SH-SY5Y (cell line): ENCODE measurements at regions not wholly inside any gene's neighbourhood (a gene's known extent, or its start where the extent isn't known, plus 50 kb on each side); places are given as distances from the start of the nearest gene placed in this dataset.
A peak's percentile ranks its signal among the peaks of the same experiment; 100 is the strongest.

Experiments used
- GATA2 ChIP-seq: IDR thresholded peaks from 2 replicates; pipeline ENCODE4 v1.6.1; 2011; ENCODE audit warnings: mild to moderate bottlenecking, low read depth, low read length
- GATA3 ChIP-seq: IDR thresholded peaks from 2 replicates; pipeline ENCODE4 v1.6.1; 2011; ENCODE audit warnings: low read depth, mild to moderate bottlenecking, low read length, moderate library complexity

DNA sequence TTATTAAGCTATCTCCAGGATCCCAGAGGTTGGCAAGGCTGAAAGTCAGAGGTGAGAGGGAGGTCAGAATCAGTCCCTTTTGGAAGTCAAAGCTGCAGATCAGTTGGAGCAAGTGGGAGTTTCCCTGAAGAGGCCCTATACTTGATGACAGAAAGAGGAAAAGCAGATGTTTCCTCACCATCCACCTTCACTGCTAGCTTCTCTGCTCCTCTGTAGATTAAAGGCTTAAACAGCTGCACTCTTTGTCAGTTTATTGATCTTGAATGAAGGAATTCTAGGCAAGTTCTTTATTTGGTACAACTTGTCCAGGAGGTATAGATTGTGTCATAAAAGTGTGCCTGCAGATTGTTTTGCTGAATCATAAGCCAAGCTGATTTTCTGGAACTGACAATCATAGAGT lies 408.2 kb upstream of the TGFBR2 start:
- TF ChIP-seq GATA2, result no peak

DNA sequence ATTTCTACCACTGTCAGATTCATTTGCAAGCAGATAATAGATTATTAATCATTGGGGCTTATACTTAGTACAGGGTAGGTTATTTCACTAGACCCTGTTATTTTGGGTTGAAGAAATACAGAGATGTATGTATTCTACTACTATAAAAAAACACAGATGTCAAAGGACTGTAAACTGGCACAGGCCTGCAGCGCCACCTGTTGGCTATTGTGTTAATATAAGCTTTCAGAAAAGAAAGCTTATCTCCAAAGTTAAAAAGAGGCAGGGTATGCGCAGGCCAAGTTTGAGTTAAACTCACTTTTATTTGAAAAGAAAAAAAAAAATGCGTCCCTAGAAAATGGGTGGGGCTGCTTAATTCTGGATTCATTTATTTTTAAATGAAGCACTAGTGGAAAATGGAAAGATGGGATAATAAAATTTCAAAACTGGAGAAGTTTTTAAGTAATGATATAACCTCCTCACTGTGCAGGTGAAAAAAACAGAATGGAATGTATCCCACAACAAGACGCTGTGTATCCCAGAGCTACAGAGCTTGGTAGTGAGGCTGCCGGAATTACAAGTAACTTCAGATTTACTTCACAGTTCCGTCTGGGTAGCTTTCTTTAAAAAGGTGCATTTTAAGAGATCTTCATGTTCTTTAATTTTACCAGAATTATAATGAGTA lies 407.2 kb upstream of the TGFBR2 start:
- TF ChIP-seq GATA3, result no peak
- TF ChIP-seq GATA2, result no peak

DNA sequence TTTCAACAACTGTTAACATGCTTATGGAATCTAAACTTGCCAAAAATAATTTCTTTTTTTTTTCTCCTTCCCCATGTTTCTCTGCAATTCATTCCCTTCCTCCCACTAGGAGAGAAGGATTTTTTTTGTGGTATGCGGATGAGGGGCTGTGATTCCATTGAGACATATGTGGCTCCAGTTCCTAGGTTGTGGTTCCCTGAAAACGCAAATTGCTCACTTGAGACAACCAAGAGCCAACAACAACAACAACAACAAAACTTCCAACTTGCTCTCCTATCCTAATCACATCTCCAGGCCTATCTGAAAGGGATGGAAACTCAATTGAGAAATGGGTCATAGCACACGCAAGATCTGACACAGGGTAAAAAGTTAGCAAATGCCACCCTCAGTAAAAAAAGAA lies 406.5 kb upstream of the TGFBR2 start:
- TF ChIP-seq GATA3 (no peak), GATA2 (no peak)

DNA sequence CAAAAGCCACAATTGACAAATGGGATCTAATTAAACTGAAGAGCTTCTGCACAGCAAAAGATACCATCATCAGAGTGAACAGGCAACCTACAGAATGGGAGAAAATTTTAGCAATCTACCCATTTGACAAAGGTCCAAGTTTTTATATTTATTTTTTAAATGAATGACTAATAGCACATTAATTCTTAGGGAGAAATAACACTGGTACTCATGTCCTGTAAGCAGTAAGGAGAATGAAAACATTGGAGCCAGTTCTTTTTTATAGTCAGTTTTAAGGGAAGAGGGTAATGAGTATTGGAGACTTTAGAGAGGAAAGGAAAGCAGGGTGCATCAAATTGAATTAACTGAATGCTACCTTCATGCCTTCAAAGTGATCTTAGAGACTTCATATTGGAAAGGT lies 404.7 kb upstream of the TGFBR2 start:
- no peak for TF ChIP-seq GATA2
- no peak for TF ChIP-seq GATA3

DNA sequence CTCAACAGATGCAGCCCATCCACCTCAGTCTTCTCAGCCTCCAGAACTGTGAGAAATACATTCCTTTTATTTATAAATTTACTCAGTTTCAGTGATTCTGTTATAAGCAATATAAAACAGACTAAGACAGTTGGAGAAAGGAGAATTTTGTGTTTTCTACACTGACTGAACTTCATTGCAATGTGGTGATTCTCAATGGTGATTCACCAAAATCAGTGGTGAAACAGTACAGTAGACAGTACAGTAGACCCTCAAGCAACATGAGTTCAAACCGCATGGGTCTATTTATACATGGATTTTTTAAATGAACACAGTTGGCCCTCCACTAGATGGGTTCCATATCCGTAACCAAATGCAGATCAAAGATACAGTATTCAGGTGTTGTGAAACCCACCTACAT lies 403.1 kb upstream of the TGFBR2 start:
- TF ChIP-seq GATA3 (no peak), GATA2 (no peak)

DNA sequence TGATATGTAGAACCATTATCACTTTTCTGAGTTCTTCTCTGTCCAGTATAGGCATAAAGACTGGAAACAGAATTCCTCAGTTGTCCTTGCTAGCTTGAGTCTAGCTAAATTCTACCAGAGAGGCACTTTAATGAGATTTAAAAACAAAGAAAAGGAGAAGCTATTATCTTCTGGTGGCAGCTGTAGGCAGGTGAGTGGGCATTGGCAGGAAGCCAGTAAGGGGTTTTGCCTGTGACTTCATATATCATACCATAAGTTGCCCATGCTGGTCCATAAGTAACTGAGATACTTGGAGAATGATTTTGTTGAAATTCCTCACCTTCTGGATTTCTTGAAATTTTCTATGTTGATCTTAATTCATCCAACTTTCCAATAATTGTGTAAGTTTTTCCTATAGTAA lies 402.3 kb upstream of the TGFBR2 start:
- TF ChIP-seq GATA2, result no peak
- no peak for TF ChIP-seq GATA3

DNA sequence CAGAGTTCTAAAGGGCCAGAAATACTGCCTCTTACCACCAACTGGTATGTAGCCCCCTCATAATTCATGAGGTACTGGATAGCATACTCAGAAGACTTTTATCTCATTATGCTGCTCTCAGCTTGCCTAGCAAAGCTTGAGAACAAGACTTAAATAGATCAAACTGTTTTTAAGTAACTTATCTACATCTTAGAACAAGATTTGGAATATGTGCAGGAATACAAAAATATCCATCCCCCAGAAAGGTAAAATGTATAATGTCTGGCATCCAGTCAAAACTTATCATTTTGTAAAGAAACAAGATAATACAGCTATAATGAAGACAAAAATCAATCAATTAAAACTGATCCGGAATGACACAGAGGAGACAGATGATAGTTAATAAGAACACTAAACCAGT lies 400.4 kb upstream of the TGFBR2 start:
- TF ChIP-seq GATA3, result no peak
- TF ChIP-seq GATA2, result no peak

DNA sequence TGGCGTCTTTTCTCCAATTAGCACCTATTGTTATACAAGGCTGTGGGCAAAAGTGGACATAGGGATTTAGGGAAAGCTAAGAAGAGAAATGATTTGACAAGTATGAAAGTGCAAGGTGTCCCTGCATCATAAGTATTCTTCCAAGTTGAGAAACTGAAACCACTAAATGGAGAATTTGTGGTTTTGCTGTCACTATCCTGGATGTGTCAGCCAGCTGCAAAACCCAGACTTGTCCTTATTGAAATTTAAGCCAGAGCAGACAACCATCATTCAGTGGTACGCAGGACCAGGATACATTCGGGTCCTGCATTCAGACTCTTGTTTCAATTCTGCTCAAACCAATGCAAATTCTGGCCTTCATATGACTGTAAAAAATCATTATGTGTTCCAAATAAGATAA lies 384.8 kb upstream of the TGFBR2 start:
- TF ChIP-seq GATA2, result no peak

DNA sequence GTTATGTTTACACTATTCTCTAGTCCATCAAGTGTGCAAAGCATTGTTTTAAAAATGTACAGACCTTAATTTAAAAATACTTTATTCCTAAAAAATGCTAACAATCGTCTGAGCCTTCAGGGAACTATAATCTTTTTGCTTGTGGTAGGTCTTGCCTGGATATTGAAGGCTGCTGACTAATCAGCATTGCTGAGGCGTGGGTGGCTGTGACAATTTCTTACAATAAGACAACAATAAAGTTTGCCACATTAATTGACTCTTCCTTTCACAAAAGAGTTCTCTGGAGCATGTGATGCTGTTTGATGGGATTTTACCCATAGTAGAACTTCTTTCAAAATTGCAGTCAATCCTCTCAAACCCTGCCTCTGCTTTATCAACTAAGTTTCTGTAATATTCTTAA lies 384.0 kb upstream of the TGFBR2 start:
- TF ChIP-seq GATA2 (no peak), GATA3 (no peak)

DNA sequence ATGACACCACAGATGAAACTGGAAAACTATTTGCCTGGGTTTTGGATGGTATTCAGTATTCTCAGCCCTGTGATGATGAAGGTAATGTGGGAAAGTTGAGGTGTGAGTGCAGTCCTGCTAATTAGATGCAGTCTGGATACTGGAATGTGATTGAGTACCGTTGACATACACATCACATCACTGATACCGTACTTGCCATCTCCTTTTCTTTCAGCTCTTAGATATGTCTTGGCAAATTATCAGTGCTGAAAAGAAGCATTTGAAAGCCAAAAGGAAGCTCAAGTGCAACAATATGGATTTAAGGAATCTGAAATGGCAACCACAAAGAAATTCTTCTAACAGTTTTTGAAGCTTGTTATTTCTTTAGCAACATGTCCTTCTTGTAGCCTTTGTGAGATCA lies 381.4 kb upstream of the TGFBR2 start:
- no peak for TF ChIP-seq GATA2

DNA sequence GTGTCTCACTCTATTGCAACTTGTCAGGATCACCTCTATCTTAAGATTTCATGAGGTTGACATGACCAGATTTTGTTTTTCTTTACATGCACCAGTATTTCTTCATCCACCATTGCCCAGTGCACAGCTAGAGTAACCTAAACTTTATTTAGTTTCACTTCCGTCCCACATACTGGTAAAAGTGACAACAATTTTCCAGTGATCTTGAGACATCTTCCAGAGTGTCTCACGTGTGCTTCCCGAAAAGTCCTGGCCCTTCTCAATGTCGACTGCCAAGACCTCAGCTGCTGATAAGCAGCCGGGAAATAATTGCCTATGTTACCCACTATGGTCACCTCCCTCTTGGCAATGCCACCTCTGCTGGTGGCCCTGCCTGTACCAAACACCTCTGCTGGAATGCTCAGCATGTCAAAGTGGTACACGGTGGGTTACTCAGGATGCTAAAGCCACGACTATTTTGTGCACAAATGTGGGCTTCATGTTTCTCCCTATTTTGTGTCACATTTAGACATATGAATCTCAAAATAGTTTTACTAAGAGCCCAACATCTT lies 379.7 kb upstream of the TGFBR2 start:
- no peak for TF ChIP-seq GATA2
- TF ChIP-seq GATA3, result no peak

DNA sequence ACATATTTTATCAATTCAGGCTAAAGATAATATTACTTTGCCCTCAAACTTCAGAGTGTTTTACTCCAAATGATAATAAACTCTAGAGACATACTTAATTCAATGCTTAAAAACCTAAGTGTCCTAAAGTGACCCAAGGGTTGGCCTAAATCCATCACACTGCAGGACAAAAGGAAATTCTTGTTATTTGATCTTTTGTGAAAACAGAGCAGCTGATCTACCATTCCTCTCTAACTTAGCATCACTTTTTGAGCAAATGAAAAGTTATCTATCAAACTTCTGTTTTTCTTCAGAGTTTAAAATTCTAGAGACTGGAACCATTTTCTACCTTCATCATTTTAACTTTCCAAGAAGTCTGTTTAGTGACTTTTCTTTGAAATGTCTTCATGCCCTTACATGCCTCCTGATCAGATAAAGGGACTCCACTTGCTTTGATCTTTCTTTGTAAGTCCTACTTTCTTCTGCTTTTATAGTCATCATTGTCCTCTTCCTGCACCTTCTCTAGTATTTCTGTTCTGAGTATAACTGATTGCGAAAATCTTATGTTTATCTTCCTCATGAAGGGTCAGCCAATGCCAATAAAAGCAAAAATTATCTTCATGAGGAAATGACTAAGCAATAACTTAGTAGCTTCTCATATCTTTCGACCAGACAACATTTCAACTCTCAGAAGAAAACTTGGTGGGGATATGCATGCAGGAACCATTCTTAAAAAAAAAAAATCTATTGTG lies 378.7 kb upstream of the TGFBR2 start:
- TF ChIP-seq GATA3 (no peak), GATA2 (no peak)

DNA sequence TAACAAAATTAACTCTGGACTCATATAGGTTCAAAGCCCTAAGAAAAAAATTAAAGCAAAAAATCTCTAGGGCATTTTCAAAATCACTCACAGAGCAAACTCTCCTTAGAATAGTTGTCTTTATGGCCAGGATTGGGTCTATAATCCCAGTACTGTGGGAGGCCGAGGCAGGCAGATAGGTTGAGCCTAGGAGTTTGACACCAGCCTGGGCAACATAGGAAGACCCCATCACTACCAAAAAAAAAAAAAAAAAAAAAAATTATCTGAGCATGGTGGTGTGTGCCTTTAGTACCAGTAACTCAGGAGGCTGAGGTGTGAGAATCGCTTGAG lies 378.1 kb upstream of the TGFBR2 start:
- TF ChIP-seq GATA3 (no peak), GATA2 (no peak)

DNA sequence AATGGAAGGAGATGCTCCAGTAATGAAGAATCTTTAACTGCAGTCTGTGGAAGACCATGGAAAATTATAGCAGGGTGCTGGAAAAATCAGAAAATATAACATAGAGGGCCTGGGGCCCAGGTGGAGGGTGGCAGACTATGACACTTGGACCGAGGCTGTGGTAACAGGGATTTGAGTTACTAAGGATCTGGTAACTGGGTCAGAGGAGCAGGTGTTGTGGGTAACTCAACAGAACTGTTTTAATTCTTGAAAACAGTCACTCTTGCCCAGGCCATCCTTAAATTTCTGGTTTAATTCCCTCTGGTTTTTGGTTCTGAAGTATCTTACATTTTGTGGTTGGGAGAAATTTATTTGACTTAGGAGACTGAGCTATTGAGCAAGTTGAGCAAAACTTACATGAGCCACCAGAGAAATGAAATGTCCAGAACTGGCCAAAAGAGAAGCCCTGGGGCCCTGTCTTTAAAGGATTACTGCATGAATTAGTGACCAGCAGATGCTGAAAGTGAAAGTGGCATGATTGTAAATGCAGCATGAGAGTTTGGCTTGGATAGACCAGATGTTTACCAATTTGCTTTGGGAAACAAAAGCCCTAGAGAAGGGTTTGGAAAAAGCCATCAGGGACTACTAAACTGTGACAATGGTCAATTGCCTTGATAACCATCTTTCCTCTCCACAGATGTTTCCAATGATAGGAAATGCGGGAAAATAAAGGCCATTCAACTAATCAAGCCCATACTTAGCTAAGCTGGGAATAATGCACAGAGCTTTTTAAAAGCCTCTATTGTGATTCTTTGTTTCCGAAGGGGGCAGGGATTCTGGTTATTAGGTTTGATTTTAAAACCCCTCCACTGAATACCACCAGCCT lies 374.9 kb upstream of the TGFBR2 start:
- TF ChIP-seq GATA2, result peak; percentile 86
- TF ChIP-seq GATA3, result peak; percentile 96

DNA sequence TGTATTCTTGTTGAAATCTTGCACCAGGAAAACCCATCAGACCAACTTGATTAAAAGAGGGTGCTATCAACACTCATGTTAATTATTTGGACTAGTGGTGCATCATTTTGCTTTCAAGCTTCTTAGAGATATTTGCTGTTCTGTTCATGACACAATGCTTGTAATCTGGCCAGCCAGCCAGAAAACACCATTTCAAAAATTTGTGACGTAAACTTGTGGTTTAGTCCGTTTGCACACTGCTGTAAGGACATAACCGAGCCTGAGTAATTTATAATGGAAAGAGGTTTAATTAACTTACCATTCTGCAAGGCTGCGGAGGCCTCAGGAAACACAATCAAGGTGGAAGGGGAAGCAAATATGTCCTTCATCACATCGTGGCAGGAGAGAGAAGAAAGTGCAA lies 374.3 kb upstream of the TGFBR2 start:
- TF ChIP-seq GATA2, result no peak
- no peak for TF ChIP-seq GATA3
